ENCODE measurements at regions not wholly inside any gene's neighbourhood (a gene's known extent, or its start where the extent isn't known, plus 50 kb on each side); places are given as distances from the start of the nearest gene placed in this dataset.

DNA sequence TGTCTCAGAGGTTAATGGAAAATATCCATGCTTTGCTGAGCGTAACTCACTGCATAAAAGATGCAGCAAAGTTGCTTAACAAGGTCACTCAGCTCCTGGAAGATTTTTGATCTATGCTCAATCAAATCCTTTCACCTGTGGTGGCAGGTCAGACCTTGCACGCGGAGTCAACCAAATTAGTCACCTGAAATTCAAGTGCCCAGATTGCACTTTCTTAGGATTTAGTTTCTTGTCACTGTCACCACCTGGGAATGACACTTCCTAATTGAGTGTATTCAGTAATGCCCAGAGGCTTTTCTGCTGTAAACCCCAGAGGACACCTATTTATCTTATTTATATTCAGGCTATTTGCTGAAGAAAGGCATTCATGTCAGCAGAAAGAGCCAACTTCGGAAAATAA lies 215.8 kb upstream of the SMIM31 start:
- no peak overlapping the region for H3K27ac ChIP-seq
- no peak overlapping the region for H3K4me3 ChIP-seq
- intact Hi-C loops (cut with DNase I), result no loop called here
- no peaks in the 10 kb centered on the region for H3K36me3 ChIP-seq
- TF ChIP-seq, protein P1, sequence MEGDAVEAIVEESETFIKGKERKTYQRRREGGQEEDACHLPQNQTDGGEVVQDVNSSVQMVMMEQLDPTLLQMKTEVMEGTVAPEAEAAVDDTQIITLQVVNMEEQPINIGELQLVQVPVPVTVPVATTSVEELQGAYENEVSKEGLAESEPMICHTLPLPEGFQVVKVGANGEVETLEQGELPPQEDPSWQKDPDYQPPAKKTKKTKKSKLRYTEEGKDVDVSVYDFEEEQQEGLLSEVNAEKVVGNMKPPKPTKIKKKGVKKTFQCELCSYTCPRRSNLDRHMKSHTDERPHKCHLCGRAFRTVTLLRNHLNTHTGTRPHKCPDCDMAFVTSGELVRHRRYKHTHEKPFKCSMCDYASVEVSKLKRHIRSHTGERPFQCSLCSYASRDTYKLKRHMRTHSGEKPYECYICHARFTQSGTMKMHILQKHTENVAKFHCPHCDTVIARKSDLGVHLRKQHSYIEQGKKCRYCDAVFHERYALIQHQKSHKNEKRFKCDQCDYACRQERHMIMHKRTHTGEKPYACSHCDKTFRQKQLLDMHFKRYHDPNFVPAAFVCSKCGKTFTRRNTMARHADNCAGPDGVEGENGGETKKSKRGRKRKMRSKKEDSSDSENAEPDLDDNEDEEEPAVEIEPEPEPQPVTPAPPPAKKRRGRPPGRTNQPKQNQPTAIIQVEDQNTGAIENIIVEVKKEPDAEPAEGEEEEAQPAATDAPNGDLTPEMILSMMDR (IDR thresholded peaks at IDR 0.05), result no peak
- ATAC-seq (no peak), DNase-seq (no peak)
- H3K27me3 ChIP-seq, result no peaks in the 10 kb centered on the region
- peaks cover 0 to 29% of the 10 kb centered on the region in 2 donors for H3K9me3 ChIP-seq
- no peaks in the 10 kb centered on the region for H3K4me1 ChIP-seq

GRCh38 chr4:164540987-164541386 lies 212.9 kb upstream of the SMIM31 start:
- Histone ChIP-seq H3K27me3 (no peaks in the 10 kb centered on the region), H3K9me3 (peaks cover 0 to 39% of the 10 kb centered on the region in 2 donors), H3K27ac (no peak overlapping the region), H3K36me3 (no peaks in the 10 kb centered on the region), H3K4me1 (no peaks in the 10 kb centered on the region), H3K4me3 (no peak overlapping the region)
- no peak for DNase-seq
- intact Hi-C loops (cut with DNase I), result no loop called here
- no peak for ATAC-seq
- TF ChIP-seq, protein P1 (IDR thresholded peaks at IDR 0.05), result no peak

DNA sequence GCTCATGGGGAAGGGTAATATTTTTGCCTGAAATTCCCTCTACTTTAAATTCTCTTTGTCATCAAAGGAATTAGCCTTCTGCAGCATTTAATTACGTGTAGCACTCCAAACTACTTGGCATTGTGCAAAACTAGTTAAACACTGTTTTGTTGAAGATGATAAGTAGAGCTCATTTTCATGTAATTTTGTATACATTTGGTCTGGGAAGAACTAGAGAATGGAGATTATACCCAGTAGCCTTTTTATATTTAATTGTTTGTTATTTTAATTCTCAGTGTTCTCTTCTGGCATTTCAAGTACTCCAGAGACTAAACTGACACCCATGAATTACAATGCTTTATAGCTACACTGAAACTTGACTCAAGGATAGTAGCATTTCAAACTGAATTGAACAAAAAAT lies 211.5 kb upstream of the SMIM31 start:
- intact Hi-C loops (cut with DNase I), result no loop called here
- H3K27me3 ChIP-seq, result no peaks in the 10 kb centered on the region
- TF ChIP-seq, protein P1 (IDR thresholded peaks at IDR 0.05), result no peak
- no peak for DNase-seq
- H3K36me3 ChIP-seq, result no peaks in the 10 kb centered on the region
- H3K4me3 ChIP-seq, result no peak overlapping the region
- no peaks in the 10 kb centered on the region for H3K4me1 ChIP-seq
- no peak for ATAC-seq
- H3K27ac ChIP-seq, result no peak overlapping the region
- H3K9me3 ChIP-seq, result peaks cover 0 to 39% of the 10 kb centered on the region in 2 donors

DNA sequence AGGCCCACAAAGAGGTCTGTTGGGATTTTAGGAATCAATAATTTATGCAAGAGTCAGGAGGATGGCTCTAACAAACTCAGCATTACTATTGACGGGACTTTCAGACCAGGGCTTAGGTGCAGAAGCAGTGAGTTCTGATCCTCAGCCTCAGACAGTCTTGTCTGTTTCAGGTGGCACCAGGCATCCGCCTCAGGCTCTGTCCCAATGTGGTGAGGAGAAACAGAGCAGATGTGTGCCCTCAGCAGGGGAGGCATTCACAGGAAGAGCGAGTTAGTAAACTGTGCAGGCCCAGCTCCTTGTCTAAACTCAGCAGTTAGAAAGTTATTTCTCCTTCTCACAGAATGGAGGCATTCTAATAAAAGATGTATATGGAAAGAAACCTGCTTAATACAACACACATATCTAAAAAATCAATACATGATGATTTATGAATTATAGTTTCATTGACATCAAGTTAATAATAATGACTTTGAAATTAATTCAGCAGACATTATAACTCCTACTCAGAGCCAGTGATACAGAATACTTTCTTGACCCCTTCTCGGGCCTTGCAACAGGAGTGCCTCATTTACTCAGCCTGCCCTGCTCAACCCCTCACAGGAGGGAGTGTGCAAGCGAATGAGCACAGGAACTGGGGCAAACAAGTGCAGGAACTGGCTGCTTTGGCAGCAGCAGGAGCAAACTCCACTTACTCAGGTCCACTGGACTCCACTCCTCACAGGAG lies 202.8 kb upstream of the SMIM31 start:
- intact Hi-C loops (cut with DNase I), result no loop called here
- ATAC-seq, result no peak
- Histone ChIP-seq H3K4me3 (no peak overlapping the region), H3K27me3 (no peaks in the 10 kb centered on the region), H3K27ac (no peak overlapping the region), H3K4me1 (no peaks in the 10 kb centered on the region), H3K9me3 (peaks cover 0 to 13% of the 10 kb centered on the region in 2 donors), H3K36me3 (no peaks in the 10 kb centered on the region)
- TF ChIP-seq, protein P1 (IDR thresholded peaks at IDR 0.05), result no peak
- no peak for DNase-seq

GRCh38 chr4:164551713-164552040 lies 202.3 kb upstream of the SMIM31 start:
- no peaks in the 10 kb centered on the region for H3K4me1 ChIP-seq
- DNase-seq (no peak), ATAC-seq (no peak)
- H3K36me3 ChIP-seq, result no peaks in the 10 kb centered on the region
- no peaks in the 10 kb centered on the region for H3K27me3 ChIP-seq
- intact Hi-C loops (cut with DNase I), result no loop called here
- H3K27ac ChIP-seq, result no peak overlapping the region
- TF ChIP-seq, protein P1 (IDR thresholded peaks at IDR 0.05), result no peak
- H3K9me3 ChIP-seq, result peaks cover 0 to 13% of the 10 kb centered on the region in 2 donors
- H3K4me3 ChIP-seq, result no peak overlapping the region

Measured in left lung (tissue), 4 donors.